ENCODE measurements at regions not wholly inside any gene's neighbourhood (a gene's known extent, or its start where the extent isn't known, plus 50 kb on each side); places are given as distances from the start of the nearest gene placed in this dataset.

DNA sequence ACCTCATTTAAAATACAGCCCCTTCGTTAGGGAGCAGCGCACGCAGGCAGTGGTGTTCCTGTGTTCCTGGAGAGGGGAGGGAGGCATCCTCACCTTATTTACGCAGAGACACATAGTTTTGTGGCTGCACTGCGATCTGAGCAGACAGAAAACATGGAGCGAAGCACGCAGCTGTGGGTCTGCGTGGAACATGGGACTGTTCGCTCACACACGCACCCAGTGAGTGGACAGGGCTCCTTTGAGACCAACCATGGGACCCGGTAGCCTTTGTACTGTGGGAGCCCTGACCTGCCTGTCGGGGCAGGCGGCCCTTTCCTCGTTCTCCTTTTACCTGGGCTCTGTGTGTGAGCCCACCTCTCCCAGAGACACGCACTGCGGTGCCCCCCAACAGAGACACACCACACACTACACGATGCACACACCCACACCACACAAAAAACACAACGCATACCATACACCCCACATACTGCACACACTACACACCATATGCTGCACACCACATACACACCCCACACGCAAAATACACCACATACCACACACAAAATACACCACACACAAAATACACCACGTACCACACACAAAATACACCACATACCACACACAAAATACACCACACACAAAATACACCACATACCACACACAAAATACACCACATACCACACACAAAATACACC, 1245.7 kb downstream of the BRD1 start:
- TF ChIP-seq CEBPB (IDR thresholded peaks at IDR 0.05; ENCODE audit: low read depth, low read length) (no peak), RCOR1 (IDR thresholded peaks at IDR 0.05; ENCODE audit: insufficient replicate concordance, low read length) (no peak), CTCF (conservative IDR thresholded peaks at IDR 0.05; ENCODE audit: low read depth, low read length) (no peak), POLR2A (IDR thresholded peaks at IDR 0.05; ENCODE audit: low read depth, low read length) (no peak), ELK1 (IDR thresholded peaks at IDR 0.05; ENCODE audit: borderline replicate concordance, low read depth, low read length) (no peak), SMC3 (IDR thresholded peaks at IDR 0.05; ENCODE audit: low read depth, low read length) (no peak)

All from IMR-90 (cell line).